Upper lobe of left lung (tissue), 4 donors: ENCODE measurements at regions not wholly inside any gene's neighbourhood (a gene's known extent, or its start where the extent isn't known, plus 50 kb on each side); places are given as distances from the start of the nearest gene placed in this dataset.

Experiments
- CTCF ChIP-seq, 6 experiments: fragments of 450-650 bp in 4 of 6; fragments of 200-600 bp in 2 of 6; sonication (generic) in 2 of 6; IDR thresholded peaks; one replicate each; pipeline ENCODE4 v1.5.1; 2016 to 2019; ENCODE audit warnings: antibody characterized with exemption in 6 of 6
- EP300 ChIP-seq, 4 donors: sonication (generic); formaldehyde crosslinking; IDR thresholded peaks; one replicate each; pipeline ENCODE4 v1.5.1; 2017; ENCODE audit warnings: antibody characterized with exemption in 4 of 4, control low read depth in 2 of 4

GRCh38 chr1:54462597-54463258 lies 56.5 kb upstream of the SSBP3 start:
- no peak for TF ChIP-seq EP300 (IDR thresholded peaks at IDR 0.05)
- TF ChIP-seq CTCF (IDR thresholded peaks at IDR 0.05), result no peak
